ENCODE measurements at regions not wholly inside any gene's neighbourhood (a gene's known extent, or its start where the extent isn't known, plus 50 kb on each side); places are given as distances from the start of the nearest gene placed in this dataset.

DNA sequence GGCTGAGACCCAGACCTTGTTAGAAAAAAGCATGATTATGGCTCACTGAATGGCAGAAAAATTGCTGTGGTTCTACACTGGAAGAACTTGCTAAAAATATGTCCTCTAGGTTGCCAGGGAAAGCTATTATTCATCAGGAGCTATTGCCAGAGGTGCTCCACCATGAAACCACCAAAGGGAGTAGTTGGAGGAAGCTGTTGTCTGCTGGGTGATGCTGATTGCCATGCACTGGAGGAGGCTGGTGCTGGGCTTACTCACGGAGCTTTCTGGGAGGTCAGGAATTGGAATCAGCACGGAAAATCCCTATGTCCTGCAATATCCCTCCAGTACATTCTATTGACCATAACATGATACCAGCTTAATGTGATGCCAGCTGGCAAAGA, 199.6 kb upstream of the ZBED5 start:
- TF ChIP-seq, protein P1, sequence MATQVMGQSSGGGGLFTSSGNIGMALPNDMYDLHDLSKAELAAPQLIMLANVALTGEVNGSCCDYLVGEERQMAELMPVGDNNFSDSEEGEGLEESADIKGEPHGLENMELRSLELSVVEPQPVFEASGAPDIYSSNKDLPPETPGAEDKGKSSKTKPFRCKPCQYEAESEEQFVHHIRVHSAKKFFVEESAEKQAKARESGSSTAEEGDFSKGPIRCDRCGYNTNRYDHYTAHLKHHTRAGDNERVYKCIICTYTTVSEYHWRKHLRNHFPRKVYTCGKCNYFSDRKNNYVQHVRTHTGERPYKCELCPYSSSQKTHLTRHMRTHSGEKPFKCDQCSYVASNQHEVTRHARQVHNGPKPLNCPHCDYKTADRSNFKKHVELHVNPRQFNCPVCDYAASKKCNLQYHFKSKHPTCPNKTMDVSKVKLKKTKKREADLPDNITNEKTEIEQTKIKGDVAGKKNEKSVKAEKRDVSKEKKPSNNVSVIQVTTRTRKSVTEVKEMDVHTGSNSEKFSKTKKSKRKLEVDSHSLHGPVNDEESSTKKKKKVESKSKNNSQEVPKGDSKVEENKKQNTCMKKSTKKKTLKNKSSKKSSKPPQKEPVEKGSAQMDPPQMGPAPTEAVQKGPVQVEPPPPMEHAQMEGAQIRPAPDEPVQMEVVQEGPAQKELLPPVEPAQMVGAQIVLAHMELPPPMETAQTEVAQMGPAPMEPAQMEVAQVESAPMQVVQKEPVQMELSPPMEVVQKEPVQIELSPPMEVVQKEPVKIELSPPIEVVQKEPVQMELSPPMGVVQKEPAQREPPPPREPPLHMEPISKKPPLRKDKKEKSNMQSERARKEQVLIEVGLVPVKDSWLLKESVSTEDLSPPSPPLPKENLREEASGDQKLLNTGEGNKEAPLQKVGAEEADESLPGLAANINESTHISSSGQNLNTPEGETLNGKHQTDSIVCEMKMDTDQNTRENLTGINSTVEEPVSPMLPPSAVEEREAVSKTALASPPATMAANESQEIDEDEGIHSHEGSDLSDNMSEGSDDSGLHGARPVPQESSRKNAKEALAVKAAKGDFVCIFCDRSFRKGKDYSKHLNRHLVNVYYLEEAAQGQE (IDR thresholded peaks at IDR 0.05; ENCODE audit: low read depth) = no peak
- TF ChIP-seq ZBTB7A (IDR thresholded peaks at IDR 0.05; ENCODE audit: low read depth) (no peak), EP300 (IDR thresholded peaks at IDR 0.05; ENCODE audit: borderline replicate concordance) (no peak), MAX (IDR thresholded peaks at IDR 0.05) (no peak), NFIC (IDR thresholded peaks at IDR 0.05) (no peak), EGR1 (IDR thresholded peaks at IDR 0.05) (no peak), CEBPB (IDR thresholded peaks at IDR 0.05) (no peak), TCF12 (IDR thresholded peaks at IDR 0.05; ENCODE audit: low read depth) (no peak), YY1 (IDR thresholded peaks at IDR 0.05; ENCODE audit: low read depth) (no peak), CREB1 (IDR thresholded peaks at IDR 0.05; ENCODE audit: low read depth) (no peak), RAD21 (IDR thresholded peaks at IDR 0.05; ENCODE audit: low read depth) (no peak), TEAD4 (IDR thresholded peaks at IDR 0.05) (no peak), TAF1 (IDR thresholded peaks at IDR 0.05; ENCODE audit: low read depth) (no peak), FOXM1 (IDR thresholded peaks at IDR 0.05; ENCODE audit: borderline replicate concordance, low read depth) (no peak)
- TF ChIP-seq, protein P2, sequence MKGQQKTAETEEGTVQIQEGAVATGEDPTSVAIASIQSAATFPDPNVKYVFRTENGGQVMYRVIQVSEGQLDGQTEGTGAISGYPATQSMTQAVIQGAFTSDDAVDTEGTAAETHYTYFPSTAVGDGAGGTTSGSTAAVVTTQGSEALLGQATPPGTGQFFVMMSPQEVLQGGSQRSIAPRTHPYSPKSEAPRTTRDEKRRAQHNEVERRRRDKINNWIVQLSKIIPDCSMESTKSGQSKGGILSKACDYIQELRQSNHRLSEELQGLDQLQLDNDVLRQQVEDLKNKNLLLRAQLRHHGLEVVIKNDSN (IDR thresholded peaks at IDR 0.05) = no peak

GRCh38 chr11:11056749-11057471, 199.1 kb upstream of the ZBED5 start:
- TF ChIP-seq TAF1 (IDR thresholded peaks at IDR 0.05; ENCODE audit: low read depth) (no peak), NFIC (IDR thresholded peaks at IDR 0.05) (no peak), MAX (IDR thresholded peaks at IDR 0.05) (no peak), EGR1 (IDR thresholded peaks at IDR 0.05) (no peak), RAD21 (IDR thresholded peaks at IDR 0.05; ENCODE audit: low read depth) (no peak), TCF12 (IDR thresholded peaks at IDR 0.05; ENCODE audit: low read depth) (no peak), ZBTB7A (IDR thresholded peaks at IDR 0.05; ENCODE audit: low read depth) (no peak), FOXM1 (IDR thresholded peaks at IDR 0.05; ENCODE audit: borderline replicate concordance, low read depth) (no peak), EP300 (IDR thresholded peaks at IDR 0.05; ENCODE audit: borderline replicate concordance) (no peak), TEAD4 (IDR thresholded peaks at IDR 0.05) (no peak), YY1 (IDR thresholded peaks at IDR 0.05; ENCODE audit: low read depth) (no peak), CEBPB (IDR thresholded peaks at IDR 0.05) (no peak), CREB1 (IDR thresholded peaks at IDR 0.05; ENCODE audit: low read depth) (no peak)
- TF ChIP-seq, protein P2 (IDR thresholded peaks at IDR 0.05) = no peak
- TF ChIP-seq, protein P1 (IDR thresholded peaks at IDR 0.05; ENCODE audit: low read depth) = no peak

GRCh38 chr11:11056316-11056715, 198.5 kb upstream of the ZBED5 start:
- TF ChIP-seq MAX (IDR thresholded peaks at IDR 0.05) (no peak), TAF1 (IDR thresholded peaks at IDR 0.05; ENCODE audit: low read depth) (no peak), EP300 (IDR thresholded peaks at IDR 0.05; ENCODE audit: borderline replicate concordance) (no peak), TEAD4 (IDR thresholded peaks at IDR 0.05) (no peak), RAD21 (IDR thresholded peaks at IDR 0.05; ENCODE audit: low read depth) (no peak), NFIC (IDR thresholded peaks at IDR 0.05) (no peak), CEBPB (IDR thresholded peaks at IDR 0.05) (no peak), TCF12 (IDR thresholded peaks at IDR 0.05; ENCODE audit: low read depth) (no peak), FOXM1 (IDR thresholded peaks at IDR 0.05; ENCODE audit: borderline replicate concordance, low read depth) (no peak), ZBTB7A (IDR thresholded peaks at IDR 0.05; ENCODE audit: low read depth) (no peak), EGR1 (IDR thresholded peaks at IDR 0.05) (no peak), YY1 (IDR thresholded peaks at IDR 0.05; ENCODE audit: low read depth) (no peak), CREB1 (IDR thresholded peaks at IDR 0.05; ENCODE audit: low read depth) (no peak)
- TF ChIP-seq, protein P2 (IDR thresholded peaks at IDR 0.05) = no peak
- TF ChIP-seq, protein P1 (IDR thresholded peaks at IDR 0.05; ENCODE audit: low read depth) = no peak

All from Ishikawa (cell line).